NCI-H345 (cell line): ENCODE measurements at regions not wholly inside any gene's neighbourhood (a gene's known extent, or its start where the extent isn't known, plus 50 kb on each side); places are given as distances from the start of the nearest gene placed in this dataset.
"Not testable (repeated sequence)": the region's sequence is repeated elsewhere in the genome, so short reads cannot be mapped to it uniquely, and the experiment has no call there.

Experiments used
- DNase-seq: peaks from one replicate; lab custom pipeline; 2025; lab: John Stamatoyannopoulos, UW

GRCh38 chr6:149239573-149240209 lies 77.8 kb upstream of the TAB2 start:
- no peak for DNase-seq

- DNase-seq: no peak
These were observed 74.6 kb upstream of the TAB2 start for GRCh38 chr6:149242883-149243282.

- DNase-seq: no peak
These were observed 73.4 kb upstream of the TAB2 start for GRCh38 chr6:149244105-149244504.

GRCh38 chr6:149246691-149247384 lies 70.7 kb upstream of the TAB2 start:
- DNase-seq: no peak

DNA sequence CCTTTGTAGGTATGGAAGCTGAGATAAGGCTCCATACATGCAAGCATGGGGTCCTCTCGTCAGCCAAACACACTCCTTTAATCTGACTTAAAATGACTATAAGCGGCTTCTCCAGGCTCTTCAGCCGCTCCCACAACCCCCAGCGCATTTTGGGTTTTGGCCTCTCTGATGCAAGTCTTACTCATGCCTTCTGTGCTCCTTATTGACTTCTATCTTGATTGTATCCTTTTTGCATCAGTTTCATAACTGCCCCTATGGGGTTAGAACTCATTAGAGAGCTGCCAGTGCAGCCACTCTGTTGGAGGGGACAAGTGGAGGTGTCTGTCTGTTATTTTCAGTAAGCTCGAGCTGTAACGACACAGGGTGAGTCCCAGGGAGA lies 70.1 kb upstream of the TAB2 start:
- no peak for DNase-seq

GRCh38 chr6:149248263-149248662 lies 69.2 kb upstream of the TAB2 start:
- not testable (repeated sequence) for DNase-seq

DNA sequence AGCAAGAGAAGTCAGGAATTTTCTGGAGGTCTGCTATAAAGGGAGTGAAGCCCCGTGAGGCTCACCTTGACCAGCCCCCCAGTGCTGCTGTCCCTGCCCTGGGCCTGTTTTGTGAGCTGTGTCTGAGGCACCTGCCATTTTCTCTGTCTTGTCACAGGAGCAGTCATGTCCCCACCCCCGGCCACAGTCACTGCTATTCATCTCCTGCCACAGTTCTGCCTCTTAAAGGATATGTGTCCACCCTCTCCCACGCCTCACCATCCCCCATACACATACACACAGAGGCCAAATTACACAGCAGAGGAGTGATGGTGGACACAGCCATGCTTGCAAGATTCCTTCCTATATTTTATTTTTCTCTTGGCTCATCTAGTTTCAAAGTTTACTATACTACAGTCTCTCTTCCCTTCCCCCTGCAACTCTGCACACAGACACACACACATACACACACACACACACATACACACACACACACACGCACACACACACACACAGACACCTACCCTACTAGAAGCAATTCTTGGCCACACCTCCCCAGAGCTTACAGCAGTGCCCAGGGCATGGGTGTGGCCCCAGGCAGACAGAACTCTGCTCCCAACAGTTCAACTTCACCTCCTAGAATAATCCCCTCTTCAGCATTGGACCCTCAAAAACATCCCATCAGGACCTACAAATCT lies 68.7 kb upstream of the TAB2 start:
- DNase-seq: no peak

DNA sequence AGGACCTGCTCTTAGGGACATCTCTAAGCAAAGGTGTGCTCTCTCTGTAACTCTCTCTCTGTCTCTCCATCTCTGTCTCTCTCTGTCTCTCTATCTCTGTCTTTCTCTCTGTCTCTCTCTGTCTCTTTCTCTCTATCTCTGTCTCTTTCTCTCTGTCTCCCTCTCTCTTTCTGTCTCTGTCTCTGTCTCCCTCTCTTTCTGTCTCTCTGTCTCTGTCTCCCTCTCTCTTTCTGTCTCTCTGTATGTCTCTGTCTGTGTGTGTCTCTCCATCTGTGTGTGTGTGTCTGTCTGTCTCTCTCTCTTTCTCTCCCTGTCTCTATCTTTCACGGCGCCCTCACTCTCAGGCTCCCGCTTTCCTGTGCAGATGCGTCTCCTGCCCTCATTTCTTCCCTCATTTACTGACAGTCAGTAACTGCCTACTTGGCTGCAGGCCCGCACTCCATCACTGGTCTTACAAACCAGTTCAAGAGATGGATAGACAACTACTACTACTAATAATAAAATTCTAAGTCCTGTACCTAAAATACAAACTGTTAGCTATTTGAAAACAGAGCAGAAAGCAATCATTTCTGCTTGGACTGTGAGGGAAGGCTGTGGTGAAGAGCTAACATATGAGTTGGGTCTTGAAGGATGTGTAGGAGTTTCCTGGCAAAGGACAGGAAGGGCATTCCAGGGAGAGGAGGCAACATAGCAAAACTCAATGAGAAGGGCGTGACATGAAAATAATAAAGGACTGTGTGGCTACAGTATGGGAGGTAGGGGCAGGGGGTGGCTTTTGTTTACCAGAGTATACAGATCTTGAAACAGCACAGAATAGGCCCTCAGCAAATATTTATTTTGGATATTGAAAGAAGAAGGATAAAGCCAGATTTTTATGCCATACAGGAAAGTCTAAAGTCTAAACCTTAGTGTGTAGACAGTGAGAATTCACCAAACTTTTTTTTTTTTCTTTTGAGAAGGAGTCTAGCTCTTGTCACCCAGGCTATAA lies 67.8 kb upstream of the TAB2 start:
- DNase-seq: no peak

GRCh38 chr6:149250951-149251350 lies 66.6 kb upstream of the TAB2 start:
- DNase-seq: no peak

- DNase-seq: no peak
These were observed 64.9 kb upstream of the TAB2 start for GRCh38 chr6:149252622-149253021.

DNA sequence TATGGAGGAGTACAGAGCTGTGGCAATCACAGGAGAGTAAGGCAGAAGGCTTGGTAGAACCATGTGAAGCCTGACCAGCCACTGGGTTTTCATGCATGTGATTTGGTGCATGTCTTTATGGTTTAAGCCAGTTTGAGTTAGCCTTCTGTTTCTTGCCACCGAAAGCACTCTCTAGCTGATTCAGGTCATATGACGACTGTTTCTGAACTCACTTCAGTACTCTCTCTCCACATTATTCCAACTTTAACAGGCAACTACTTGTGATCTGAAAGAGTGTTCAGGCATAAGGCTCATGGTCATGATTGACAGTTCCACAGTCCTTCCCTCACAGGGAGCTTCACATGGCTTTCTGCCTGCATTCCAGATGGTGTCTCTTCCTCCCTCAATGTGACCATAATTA lies 63.3 kb upstream of the TAB2 start:
- DNase-seq: no peak

DNA sequence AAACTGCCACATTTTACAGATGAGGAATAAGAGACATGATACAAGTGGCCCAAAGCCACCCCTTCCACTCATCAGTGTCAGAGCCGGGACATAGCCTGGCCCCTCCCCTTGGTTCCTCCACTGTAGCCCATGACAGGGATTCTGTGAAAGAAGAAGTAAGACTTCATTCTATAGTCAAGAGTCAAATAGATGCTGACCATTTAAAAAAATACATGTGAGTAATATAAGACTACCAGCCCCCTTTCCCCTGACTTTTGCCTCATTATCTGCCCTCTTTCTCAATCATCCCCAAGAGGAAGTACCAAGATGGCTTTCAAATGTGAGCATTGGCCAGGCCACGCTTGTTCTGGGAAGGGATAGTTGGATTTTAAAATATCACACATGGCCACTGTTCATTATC lies 57.8 kb upstream of the TAB2 start:
- DNase-seq: no peak

DNA sequence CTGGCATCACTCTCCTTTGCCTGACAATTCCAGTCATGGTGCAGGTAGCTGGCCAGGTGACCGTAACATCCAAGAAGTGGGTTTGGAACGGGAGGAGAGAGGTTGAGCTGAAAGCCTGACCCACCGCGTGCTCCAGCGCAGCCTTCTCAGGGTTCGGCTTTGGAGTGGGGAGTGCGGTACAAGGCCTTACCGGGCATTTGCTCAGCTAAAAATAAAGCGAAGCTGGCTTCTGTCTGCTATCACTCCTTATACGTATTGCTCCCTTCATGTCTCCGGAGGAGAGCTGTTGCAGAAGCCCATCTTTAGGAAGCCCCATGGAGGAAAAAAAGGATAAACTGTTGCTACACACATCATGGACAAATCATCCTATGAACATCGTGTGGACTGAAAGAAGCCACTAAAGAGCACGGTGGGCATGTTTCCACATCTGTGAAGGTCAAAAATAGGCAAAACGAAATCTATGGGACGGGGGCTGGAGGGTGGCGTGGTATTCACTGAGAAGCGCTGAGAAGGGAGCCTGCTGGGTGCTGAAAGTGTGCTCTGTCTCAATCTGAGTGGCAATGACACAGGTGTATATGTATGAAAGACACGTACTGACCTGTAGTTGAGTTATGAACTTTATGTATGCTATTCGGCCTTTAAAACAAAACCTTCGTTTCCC lies 57.2 kb upstream of the TAB2 start:
- DNase-seq: no peak

GRCh38 chr6:149261364-149262040 lies 56.0 kb upstream of the TAB2 start:
- no peak for DNase-seq

- DNase-seq: no peak
These were observed 54.2 kb upstream of the TAB2 start for GRCh38 chr6:149263321-149263720.

- no peak for DNase-seq
These were observed 52.9 kb upstream of the TAB2 start for GRCh38 chr6:149264629-149265028.

DNA sequence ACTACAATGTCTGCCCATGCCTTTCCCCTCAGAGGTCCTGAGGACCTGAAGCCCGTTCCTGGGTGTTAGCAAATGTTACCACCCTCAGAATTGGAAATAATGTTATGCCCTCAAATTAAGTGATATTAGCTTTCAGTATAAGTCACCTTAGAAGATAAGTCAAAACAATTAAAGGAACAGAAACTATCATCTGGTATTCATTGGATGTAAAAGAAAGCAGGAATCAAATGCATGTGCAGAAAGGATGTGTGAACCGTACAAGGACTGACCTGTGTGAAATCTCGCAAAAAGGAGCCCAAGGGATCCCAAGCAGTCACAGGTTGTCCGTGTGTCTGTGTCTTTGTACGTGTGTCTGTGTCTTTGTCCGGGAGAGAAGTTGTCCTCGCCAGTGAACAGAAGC lies 51.6 kb upstream of the TAB2 start:
- DNase-seq: no peak

DNA sequence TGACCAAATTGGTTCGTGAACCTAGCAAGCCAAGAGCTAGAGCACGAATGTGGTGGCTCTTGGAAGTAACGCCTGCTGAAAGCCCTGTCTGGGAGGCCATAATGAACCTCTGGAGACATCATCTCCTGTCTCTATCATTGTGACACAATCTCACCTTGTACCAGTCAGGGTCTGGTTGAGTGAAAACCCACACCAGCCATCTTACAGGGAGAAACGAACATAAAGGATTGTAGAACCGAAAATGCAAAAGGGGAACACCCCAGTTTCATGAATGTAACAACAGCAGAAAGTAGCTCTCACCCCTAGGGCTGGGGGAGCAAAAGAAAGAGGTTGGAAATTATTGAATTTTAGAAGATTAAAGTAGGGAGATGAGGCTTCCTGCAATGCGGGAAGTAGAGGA lies 50.9 kb upstream of the TAB2 start:
- DNase-seq: no peak

GRCh38 chr6:149267072-149267471 lies 50.4 kb upstream of the TAB2 start:
- no peak for DNase-seq

DNA sequence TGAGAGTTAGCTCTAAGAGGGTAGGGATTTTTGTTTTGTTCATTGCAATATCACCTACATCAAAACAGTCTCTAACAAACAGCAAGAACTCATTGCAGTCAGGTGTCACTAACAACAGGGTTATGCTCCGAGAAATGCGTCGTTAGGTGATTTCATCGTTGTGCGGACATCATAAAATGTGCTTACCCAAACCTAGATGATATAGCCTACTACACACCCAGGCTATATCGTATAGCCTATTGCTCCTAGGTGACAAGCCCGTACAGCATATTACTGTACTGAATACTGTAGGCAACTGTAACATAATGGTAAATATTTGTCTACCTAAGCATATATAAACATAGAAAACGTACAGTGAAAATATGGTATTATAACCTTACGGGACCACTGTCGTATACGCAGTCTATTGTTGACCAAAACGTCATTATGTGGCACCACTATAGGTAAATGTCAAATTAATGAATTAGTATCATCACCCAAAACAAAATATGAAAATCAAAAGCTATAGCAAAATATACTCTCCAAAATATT lies 49.9 kb upstream of the TAB2 start:
- no peak for DNase-seq
